ENCODE measurements at regions not wholly inside any gene's neighbourhood (a gene's known extent, or its start where the extent isn't known, plus 50 kb on each side); places are given as distances from the start of the nearest gene placed in this dataset.

DNA sequence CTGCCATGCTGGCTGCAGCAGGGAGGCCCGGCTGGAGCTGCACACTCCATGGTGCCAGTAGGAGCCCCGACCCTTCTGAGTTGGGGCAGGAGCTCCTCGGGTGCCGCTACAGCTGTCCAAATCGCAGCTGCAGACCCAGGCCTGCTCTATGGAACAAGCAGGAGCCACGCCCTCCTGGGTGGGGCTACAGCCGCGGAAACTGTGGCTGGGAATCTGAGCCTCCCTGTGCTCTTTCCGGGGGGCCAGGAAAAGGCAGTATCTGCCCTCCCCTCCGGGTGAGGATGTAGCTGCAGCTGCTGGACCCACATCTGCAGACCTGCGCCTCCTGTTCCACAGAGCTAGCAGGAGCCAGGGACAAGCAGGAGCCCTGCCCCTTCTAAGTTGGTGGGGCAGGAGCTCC, 278.9 kb upstream of the ACTBL2 start:
- no peak for DNase-seq (ENCODE audit: low read depth)

GRCh38 chr5:57754616-57755015, 272.0 kb upstream of the ACTBL2 start:
- DNase-seq (ENCODE audit: low read depth), result no peak

GRCh38 chr5:57753446-57753845, 270.8 kb upstream of the ACTBL2 start:
- DNase-seq (ENCODE audit: low read depth), result no peak

- no peak for DNase-seq (ENCODE audit: low read depth)
Observed at GRCh38 chr5:57751710-57752109, 269.1 kb upstream of the ACTBL2 start.

- no peak for DNase-seq (ENCODE audit: low read depth)
Observed at GRCh38 chr5:57750891-57751290, 268.3 kb upstream of the ACTBL2 start.

- no peak for DNase-seq (ENCODE audit: low read depth)
Observed at GRCh38 chr5:57750282-57750681, 267.7 kb upstream of the ACTBL2 start.

GRCh38 chr5:57749396-57749795, 266.8 kb upstream of the ACTBL2 start:
- no peak for DNase-seq (ENCODE audit: low read depth)

GRCh38 chr5:57745700-57746651, 263.4 kb upstream of the ACTBL2 start:
- no peak for DNase-seq (ENCODE audit: low read depth)

DNA sequence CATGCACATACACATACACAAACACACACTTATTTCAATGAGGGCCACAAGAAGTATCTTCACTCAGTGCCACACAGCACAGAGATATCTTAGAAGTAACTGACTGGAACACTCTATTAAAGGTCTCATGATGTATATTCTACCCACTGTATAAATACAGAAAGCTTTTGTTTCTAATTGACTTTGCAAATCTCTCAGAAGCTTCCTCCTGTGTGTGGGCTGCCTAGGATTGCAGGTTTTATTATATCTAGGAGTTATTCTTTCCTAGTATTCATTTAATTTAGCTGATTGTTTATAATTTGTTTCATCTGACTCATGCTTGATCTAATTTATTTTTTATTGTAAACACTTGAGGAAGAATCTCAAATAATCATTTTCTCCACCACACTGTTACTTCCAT, 262.4 kb upstream of the ACTBL2 start:
- no peak for DNase-seq (ENCODE audit: low read depth)

GRCh38 chr5:57741336-57741735, 258.7 kb upstream of the ACTBL2 start:
- no peak for DNase-seq (ENCODE audit: low read depth)

DNA sequence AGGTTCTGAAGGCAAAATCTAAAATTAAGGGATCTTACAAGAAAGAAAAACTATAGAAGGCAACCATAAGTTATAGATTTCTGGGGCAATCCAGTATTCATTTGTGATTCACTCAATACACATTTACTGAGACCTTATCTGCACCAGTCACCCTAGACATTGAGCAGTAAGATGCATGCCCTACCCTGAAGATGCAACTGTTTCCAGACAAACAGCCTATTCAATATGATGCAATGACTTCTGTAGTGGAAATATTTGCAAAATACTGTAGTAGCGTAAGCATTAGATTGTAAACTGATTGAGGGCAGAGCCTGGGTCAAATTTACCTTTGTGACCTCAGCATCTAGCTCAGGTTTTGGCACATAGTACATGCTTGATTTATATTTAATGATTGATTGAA, 256.2 kb upstream of the ACTBL2 start:
- DNase-seq (ENCODE audit: low read depth), result no peak

DNA sequence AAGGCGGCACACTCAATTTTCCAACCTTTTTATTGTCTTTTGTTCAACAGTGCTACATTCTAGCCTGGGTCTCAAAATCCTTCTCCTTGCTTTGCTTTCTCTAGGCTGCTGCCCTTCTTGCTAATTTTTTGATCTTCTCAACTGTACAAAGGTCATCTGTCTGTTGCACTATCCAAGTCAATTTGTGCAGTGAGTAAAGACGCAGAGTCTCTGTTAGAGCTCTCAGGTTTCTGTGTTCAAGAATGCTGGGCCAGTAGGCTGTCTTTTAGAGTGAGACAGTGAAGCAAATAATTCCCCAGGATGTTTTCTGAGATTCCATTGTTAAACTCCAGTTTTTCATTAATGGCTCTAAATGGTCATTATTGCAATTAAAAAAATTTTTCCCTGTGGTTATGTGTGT, 255.7 kb upstream of the ACTBL2 start:
- DNase-seq (ENCODE audit: low read depth), result no peak

DNA sequence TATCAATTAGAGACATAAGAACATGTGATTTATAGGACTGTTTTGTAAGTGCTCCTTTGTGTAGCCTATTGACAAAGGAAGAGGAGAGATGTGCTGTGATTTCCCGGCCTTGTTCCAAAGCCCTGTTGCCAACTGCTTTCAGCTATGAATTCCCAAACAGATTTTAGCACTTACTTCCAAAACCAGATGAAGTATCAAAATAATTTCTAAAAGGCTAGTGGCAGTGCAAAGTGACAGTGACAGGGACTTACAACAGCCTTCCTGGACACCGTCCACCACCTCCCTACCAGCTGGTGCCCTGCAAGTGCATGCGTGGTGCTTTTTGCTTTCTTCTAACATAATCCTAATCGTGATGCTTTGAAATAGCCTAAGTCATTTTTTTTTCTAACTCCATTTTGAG, 254.1 kb upstream of the ACTBL2 start:
- DNase-seq (ENCODE audit: low read depth), result no peak

- peak; percentile 65 for DNase-seq (ENCODE audit: low read depth)
Observed at GRCh38 chr5:57735279-57736153, 252.9 kb upstream of the ACTBL2 start.

DNA sequence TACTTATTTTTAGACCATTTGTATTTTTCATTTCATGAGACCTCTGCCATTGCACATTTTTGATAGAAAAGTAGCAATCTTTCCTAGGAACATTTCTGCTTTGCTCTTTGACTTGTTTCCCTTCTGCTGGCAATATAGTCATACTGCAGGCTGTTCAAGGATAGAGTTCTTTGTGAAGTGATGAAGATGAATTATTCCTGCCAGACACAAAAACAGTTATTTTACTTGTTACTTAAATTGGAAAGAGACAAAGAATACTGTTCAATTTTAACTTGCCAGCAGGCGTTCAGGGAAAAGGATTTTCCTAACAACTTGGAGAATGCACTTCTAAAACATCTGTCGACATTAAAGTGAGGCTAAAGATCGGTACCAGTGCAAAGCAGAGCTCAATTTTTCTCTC, 251.7 kb upstream of the ACTBL2 start:
- DNase-seq (ENCODE audit: low read depth), result no peak

GRCh38 chr5:57727591-57727990, 245.0 kb upstream of the ACTBL2 start:
- no peak for DNase-seq (ENCODE audit: low read depth)

GRCh38 chr5:57725658-57726504, 243.3 kb upstream of the ACTBL2 start:
- DNase-seq (ENCODE audit: low read depth), result no peak

- DNase-seq (ENCODE audit: low read depth), result no peak
Observed at GRCh38 chr5:57724836-57725235, 242.2 kb upstream of the ACTBL2 start.

DNA sequence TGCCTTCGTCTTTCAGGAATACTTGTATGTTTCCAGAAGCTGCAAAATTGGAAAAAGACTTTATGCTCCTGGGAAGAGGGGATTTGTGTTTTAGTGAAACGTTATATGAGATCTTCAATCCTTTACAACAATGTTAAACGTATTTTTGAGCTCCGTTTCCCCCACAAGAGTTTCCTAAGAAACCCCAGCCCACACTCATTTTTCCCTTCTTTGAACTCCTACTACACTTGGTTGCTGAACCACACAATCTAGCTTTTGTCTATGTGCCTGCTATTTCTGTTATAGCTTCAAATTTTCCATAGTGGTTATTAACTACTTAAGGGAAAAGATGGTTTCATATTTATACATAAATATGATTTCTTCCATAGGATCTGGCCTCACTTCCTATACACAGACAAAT, 238.6 kb upstream of the ACTBL2 start:
- DNase-seq (ENCODE audit: low read depth), result no peak

DNA sequence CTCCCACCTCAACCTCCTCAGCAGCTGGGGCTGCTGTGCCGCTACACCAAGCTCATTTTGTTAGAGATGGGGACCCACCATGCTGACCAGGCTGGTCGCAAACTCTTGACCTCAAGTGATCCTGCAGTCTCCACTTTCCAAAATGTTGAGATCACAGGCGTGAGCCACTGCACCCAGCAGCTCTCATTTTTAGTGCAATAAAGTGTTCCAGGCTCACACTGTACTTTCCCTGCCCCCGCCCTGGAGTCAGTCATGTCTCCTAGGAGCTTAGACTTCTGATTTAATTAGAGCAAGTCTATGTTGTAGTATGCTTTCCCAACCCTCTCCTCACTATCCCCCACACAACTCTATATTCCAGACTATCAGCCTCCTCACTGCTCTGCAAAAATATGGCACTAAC, 238.0 kb upstream of the ACTBL2 start:
- DNase-seq (ENCODE audit: low read depth), result no peak

- no peak for DNase-seq (ENCODE audit: low read depth)
Observed at GRCh38 chr5:57719216-57719615, 236.6 kb upstream of the ACTBL2 start.
